ENCODE measurements at regions not wholly inside any gene's neighbourhood (a gene's known extent, or its start where the extent isn't known, plus 50 kb on each side); places are given as distances from the start of the nearest gene placed in this dataset.

- no peak for DNase-seq
Measured at GRCh38 chr2:216918088-216918680, 58.3 kb upstream of the TNP1 start.

GRCh38 chr2:216916956-216917650 lies 57.2 kb upstream of the TNP1 start:
- DNase-seq, result no peak

- DNase-seq, result no peak
Measured at GRCh38 chr2:216915557-216916150, 55.8 kb upstream of the TNP1 start.

GRCh38 chr2:216914491-216914890 lies 54.6 kb upstream of the TNP1 start:
- DNase-seq, result no peak

GRCh38 chr2:216911886-216912285 lies 52.0 kb upstream of the TNP1 start:
- no peak for DNase-seq

- no peak for DNase-seq
Measured at GRCh38 chr2:216911008-216911407, 51.1 kb upstream of the TNP1 start.

GRCh38 chr2:216909541-216910210 lies 49.8 kb upstream of the TNP1 start:
- no peak for DNase-seq

Measured in SHP77 treated with DMSO at 0.1 percent for 48 hours (cell line).